Fibroblast of pulmonary artery (primary cell): ENCODE measurements at regions not wholly inside any gene's neighbourhood (a gene's known extent, or its start where the extent isn't known, plus 50 kb on each side); places are given as distances from the start of the nearest gene placed in this dataset.

ENCODE experiments used
- DNase-seq: peaks from one replicate; pipeline ENCODE4 v3.0.0-alpha.2; 2010; ENCODE audit warnings: low read depth
- H3K4me3 ChIP-seq: replicated peaks from 2 replicates; pipeline ENCODE4 v1.5.1; 2011; ENCODE audit warnings: low read depth, mild to moderate bottlenecking, control low read depth, low read length, moderate library complexity
- CTCF ChIP-seq: IDR thresholded peaks from 2 replicates; pipeline ENCODE4 v1.5.1; 2011; ENCODE audit warnings: mild to moderate bottlenecking, control low read depth, low read length, inconsistent platforms; ENCODE audit errors: missing control alignments

GRCh38 chr22:48679656-48680555, 1147.8 kb downstream of the BRD1 start:
- TF ChIP-seq CTCF, result no peak
- DNase-seq, result no peak
- no peak overlapping the region for H3K4me3 ChIP-seq

GRCh38 chr22:48678171-48679135, 1149.2 kb downstream of the BRD1 start:
- no peak for DNase-seq
- no peak for TF ChIP-seq CTCF

GRCh38 chr22:48677621-48678020, 1150.1 kb downstream of the BRD1 start:
- DNase-seq, result no peak
- H3K4me3 ChIP-seq, result no peak overlapping the region
- TF ChIP-seq CTCF, result no peak

More at GRCh38 chr22:48678171-48679135, 1149.2 kb downstream of the BRD1 start:
- no peak overlapping the region for H3K4me3 ChIP-seq

GRCh38 chr22:48677168-48677520, 1150.5 kb downstream of the BRD1 start:
- no peak for DNase-seq
- no peak overlapping the region for H3K4me3 ChIP-seq
- no peak for TF ChIP-seq CTCF

GRCh38 chr22:48676266-48677167, 1151.2 kb downstream of the BRD1 start:
- no peak for TF ChIP-seq CTCF
- no peak overlapping the region for H3K4me3 ChIP-seq
- no peak for DNase-seq

GRCh38 chr22:48675830-48676145, 1151.9 kb downstream of the BRD1 start:
- no peak overlapping the region for H3K4me3 ChIP-seq
- no peak for DNase-seq
- TF ChIP-seq CTCF, result no peak
